ENCODE measurements at regions not wholly inside any gene's neighbourhood (a gene's known extent, or its start where the extent isn't known, plus 50 kb on each side); places are given as distances from the start of the nearest gene placed in this dataset.
A peak's percentile ranks its signal among the peaks of the same experiment; 100 is the strongest.

- DNase-seq, result no peak
- peak in 1 of 4 donors; percentile 52 for ATAC-seq
- H3K36me3 ChIP-seq, result no peaks in the 10 kb centered on the region
- H3K27me3 ChIP-seq, result no peaks in the 10 kb centered on the region
- WGBS, 4 donors, result 45 to 54% (median 49%) methylated on average over 2 of the region's 2 CpGs
- intact Hi-C loops (cut with DNase I), result no loop called here
- H3K9me3 ChIP-seq, result peaks cover 0 to 8% (median 0%) of the 10 kb centered on the region in 12 donors
- H3K4me3 ChIP-seq, result no peak overlapping the region
- peak overlapping the region in 2 of 12 donors; percentile 6 to 66 for H3K27ac ChIP-seq
- TF ChIP-seq CTCF (IDR thresholded peaks at IDR 0.05), result no peak
- no peak for TF ChIP-seq POLR2A (IDR thresholded peaks at IDR 0.05)
- H3K4me1 ChIP-seq, result peaks cover 0 to 44% (median 0%) of the 10 kb centered on the region in 12 donors
These were observed 148.8 kb upstream of the AGR3 start for GRCh38 chr7:17030559-17030958.

GRCh38 chr7:17031906-17032551, 150.2 kb upstream of the AGR3 start:
- no peak for TF ChIP-seq CTCF (IDR thresholded peaks at IDR 0.05)
- TF ChIP-seq POLR2A (IDR thresholded peaks at IDR 0.05), result no peak
- no peak for DNase-seq
- intact Hi-C loops (cut with DNase I), result no loop called here
- Histone ChIP-seq H3K27ac (no peak overlapping the region), H3K27me3 (no peaks in the 10 kb centered on the region), H3K4me1 (peaks cover 0 to 42% (median 0%) of the 10 kb centered on the region in 12 donors), H3K9me3 (peaks cover 0 to 8% (median 0%) of the 10 kb centered on the region in 12 donors), H3K4me3 (no peak overlapping the region), H3K36me3 (no peaks in the 10 kb centered on the region)
- ATAC-seq, result no peak
- WGBS, 4 donors, result 96 to 100% (median 97%) methylated on average over 1 of the region's 1 CpG

- ATAC-seq (no peak), DNase-seq (peak in 1 of 5 donors; percentile 61)
These were observed 151.5 kb upstream of the AGR3 start for GRCh38 chr7:17033245-17033644.

GRCh38 chr7:17036584-17036983, 154.8 kb upstream of the AGR3 start:
- Histone ChIP-seq H3K4me3 (no peak overlapping the region), H3K9me3 (no peaks in the 10 kb centered on the region), H3K27ac (no peak overlapping the region), H3K27me3 (no peaks in the 10 kb centered on the region), H3K4me1 (peaks cover 0 to 34% (median 8%) of the 10 kb centered on the region in 12 donors), H3K36me3 (no peaks in the 10 kb centered on the region)
- TF ChIP-seq CTCF (IDR thresholded peaks at IDR 0.05) (no peak), POLR2A (IDR thresholded peaks at IDR 0.05) (no peak)
- DNase-seq (no peak), ATAC-seq (no peak)
- WGBS, 4 donors, result 92 to 96% (median 95%) methylated on average over 2 of the region's 2 CpGs
- intact Hi-C loops (cut with DNase I), result no loop called here

More at GRCh38 chr7:17033245-17033644, 151.5 kb upstream of the AGR3 start:
- H3K27me3 ChIP-seq, result no peaks in the 10 kb centered on the region
- TF ChIP-seq POLR2A (IDR thresholded peaks at IDR 0.05), result no peak
- no peak for TF ChIP-seq CTCF (IDR thresholded peaks at IDR 0.05)
- H3K9me3 ChIP-seq, result peaks cover 0 to under 1% (median 0%) of the 10 kb centered on the region in 12 donors
- no peak overlapping the region for H3K27ac ChIP-seq
- intact Hi-C loops (cut with DNase I), result no loop called here
- WGBS, 4 donors, result 89 to 94% (median 92%) methylated on average over 4 of the region's 4 CpGs
- no peaks in the 10 kb centered on the region for H3K36me3 ChIP-seq
- peaks cover 0 to 31% (median 0%) of the 10 kb centered on the region in 12 donors for H3K4me1 ChIP-seq
- H3K4me3 ChIP-seq, result no peak overlapping the region
